NCI-H748 (cell line): ENCODE measurements at regions not wholly inside any gene's neighbourhood (a gene's known extent, or its start where the extent isn't known, plus 50 kb on each side); places are given as distances from the start of the nearest gene placed in this dataset.
"Not testable (repeated sequence)": the region's sequence is repeated elsewhere in the genome, so short reads cannot be mapped to it uniquely, and the experiment has no call there.

Source experiments
- DNase-seq: peaks from one replicate; lab custom pipeline; 2025; ENCODE audit not compliant: unreplicated experiment; lab: John Stamatoyannopoulos, UW

DNA sequence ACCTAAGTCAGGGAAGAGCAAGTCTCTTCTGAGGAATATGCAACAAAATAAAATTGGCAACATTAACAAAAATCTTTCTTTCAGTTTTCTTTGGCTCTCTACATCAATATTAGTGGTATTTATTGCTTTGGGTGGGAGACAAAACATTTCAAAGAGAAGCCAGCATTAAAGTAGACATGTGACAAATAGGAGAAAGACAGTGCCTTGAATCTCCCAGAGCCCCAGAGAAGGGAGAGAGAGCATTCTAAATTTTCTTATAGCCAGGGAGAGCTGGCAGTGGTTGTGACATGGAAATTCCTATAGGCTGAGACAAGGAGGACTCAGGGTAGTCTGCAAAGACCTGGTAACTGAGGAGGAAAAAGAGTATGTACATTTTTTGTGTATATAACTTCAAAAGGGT lies 79.4 kb upstream of the NREP start:
- DNase-seq: no peak

GRCh38 chr5:111834926-111835599 lies 78.1 kb upstream of the NREP start:
- DNase-seq: no peak

DNA sequence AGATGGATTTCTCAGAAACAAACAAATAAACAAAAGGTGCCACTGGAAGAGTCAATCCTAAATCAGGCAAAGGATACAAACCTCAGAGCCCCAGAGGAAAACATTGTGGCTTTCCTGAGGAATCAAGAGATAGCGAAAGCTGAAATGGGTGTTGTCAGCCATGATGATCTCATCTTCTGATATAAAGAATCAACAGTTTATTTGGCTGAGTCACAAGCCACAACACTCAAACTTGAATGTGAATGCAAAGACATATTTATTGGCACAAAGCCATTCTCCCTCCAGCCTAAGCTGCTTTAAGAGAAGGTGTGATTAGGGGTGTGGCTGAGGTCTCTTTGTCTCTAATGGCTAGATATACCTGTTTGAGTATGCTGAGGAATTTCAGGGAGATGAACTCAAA lies 73.3 kb upstream of the NREP start:
- DNase-seq: peak; percentile 24

- no peak for DNase-seq
These were observed 72.7 kb upstream of the NREP start for GRCh38 chr5:111829701-111830100.

- DNase-seq: no peak
These were observed 69.1 kb upstream of the NREP start for GRCh38 chr5:111826064-111826463.

- no peak for DNase-seq
These were observed 63.1 kb upstream of the NREP start for GRCh38 chr5:111820072-111820471.

DNA sequence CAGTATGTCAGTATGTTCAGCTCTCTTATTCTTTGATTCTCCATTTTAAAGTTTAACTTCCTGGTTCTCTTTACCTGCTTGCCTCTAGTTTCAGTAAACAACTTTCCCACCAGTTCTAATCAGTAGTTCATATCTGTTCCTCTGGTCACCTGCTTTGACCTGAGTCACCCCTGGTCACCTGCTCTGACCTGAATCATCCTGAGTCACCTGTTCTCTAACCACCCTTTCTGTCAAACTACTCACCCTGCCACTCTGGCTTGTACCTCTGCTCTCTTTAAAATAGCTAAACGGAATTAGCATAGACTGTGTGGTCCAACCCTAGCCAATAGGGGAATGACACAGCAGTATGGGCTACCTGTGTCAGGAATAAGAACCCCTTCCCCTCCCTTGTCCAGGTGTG lies 62.0 kb upstream of the NREP start:
- DNase-seq: not testable (repeated sequence)

DNA sequence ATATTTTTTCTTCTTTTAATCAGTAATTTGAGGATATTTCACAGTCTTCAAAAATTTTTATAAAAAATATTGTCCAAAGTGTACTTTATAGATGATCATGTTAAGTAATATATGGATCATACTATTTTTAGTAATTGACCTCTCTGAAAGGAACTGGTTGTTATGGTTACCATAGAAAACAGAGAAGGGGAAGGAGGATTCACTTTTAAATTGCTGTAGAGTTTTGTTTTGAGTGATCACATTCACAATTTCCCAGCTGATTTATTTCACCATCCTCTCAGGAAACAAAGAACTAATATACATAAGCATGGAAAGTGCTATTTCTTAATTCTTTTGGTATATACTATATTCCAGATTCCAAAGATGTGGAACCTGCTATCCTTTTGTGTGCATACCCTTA lies 56.5 kb upstream of the NREP start:
- no peak for DNase-seq

DNA sequence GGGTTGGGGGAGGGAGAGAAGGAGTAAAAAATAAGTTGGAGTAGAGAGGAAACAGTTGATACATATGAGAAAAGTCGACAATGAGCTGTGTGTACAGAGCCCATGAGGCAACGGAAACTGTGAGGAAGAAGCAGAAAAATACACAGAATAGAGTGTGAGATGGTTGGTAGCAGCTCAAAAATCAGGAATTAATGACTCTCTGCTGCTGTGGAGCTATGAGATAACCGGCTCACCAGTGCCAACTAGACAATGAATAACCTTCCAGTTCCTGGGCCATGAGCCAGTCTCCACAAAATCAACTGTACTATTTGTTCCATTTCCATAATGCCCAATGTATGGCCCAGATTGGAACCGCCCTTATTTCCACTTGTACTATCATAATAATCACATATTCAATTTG lies 53.1 kb upstream of the NREP start:
- no peak for DNase-seq
